Activated T-helper 9 cell treated with anti-CD3 and anti-CD28 coated beads, Interleukin-2, amount 50 U/mL, for 16 hours (primary cell): ENCODE measurements at regions not wholly inside any gene's neighbourhood (a gene's known extent, or its start where the extent isn't known, plus 50 kb on each side); places are given as distances from the start of the nearest gene placed in this dataset.

Source experiments
- DNase-seq: peaks from one replicate; pipeline ENCODE4 v3.0.0-alpha.2; 2020; ENCODE audit warnings: low read depth

DNA sequence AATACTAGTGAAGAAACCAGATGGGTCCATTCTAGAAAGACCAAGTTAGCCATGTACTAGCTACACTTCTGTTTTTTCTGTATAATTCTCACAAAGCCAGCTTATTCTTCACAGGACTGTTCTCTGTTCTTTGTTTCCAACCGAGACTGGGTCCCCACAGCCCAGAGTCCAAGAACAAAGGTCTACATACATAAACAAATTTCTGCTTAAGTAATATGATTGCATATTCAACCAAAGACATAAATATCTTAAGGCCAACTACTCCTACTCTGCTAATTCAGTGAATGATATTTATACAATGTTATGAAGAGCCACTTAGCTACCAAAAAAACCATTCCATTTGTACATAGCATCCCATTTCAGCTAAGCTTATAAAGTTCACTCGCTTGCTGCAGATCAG lies 299.8 kb upstream of the CCDC54 start:
- DNase-seq = no peak

DNA sequence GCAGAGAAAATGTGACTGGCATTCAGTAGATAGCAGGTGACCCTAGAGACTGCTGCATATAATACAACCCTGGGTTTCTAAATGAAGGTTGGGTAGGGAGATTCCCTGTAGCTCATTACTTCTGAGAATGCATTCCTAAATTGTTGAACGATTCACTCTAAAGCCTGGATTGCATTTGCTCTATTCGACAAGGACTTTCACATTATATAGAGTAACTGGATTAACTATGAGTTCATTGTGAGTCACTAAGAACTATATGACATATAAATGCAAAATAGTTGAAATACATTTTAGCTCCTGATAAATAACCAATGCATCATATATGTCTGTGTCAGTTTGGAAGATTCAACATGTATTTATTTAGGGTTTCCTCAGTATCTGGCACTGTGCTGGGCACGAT lies 294.7 kb upstream of the CCDC54 start:
- DNase-seq = no peak

DNA sequence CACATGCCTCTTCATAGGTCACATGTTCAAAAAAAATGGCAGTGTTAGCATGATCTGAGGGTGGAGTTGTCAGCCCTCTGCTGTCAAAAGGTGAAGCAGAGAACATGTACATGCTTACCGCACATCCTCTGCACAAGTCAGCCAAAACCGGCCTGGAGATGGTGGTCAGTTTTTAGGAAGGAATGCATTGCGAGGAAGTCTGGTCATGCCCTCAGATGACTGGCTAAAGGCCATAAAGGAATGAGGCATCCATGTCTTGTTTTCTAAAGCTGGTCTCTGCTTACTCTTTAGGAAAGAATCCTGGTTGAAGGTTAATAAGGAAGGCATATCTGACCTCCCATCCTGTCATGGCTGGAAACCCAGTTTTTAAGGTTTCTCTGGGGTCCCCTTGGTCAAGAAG lies 292.0 kb upstream of the CCDC54 start:
- DNase-seq = no peak

DNA sequence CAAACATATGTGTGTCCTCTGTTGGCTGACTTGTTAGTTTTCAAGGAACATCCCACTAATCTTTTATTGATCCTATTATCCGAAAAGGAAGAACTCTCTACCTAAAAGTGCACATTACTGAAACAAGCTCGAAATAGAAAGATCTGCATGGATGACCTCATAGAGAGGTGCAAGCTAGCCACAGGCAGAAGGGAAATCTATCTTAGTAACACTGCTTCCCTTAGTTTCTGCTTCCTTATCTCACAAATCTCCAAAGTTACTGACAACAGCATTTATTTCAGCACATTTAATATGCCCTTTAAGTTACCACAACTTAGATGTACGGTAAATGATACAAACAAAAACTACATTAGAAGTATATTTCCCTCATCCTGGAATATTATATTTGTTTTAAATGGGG lies 285.1 kb upstream of the CCDC54 start:
- DNase-seq = no peak

DNA sequence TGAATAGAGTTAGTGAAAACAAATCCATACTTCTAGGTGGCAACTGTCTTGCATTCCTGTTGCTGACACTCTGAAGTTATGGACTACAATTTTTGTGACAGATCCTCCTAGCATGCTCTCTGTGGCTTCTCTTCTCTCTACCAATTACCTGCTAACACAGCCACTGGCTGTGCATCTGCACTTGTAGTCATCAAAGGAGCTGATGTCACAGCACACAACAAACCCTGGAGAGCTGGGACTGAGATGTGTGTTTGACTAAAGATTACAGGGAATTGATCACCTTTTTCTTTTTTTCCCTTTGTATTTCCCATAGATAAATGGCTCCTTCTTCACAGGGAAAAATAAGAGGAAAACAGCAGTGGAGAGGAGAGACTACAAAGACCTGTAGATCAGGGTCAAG lies 278.4 kb upstream of the CCDC54 start:
- no peak for DNase-seq

DNA sequence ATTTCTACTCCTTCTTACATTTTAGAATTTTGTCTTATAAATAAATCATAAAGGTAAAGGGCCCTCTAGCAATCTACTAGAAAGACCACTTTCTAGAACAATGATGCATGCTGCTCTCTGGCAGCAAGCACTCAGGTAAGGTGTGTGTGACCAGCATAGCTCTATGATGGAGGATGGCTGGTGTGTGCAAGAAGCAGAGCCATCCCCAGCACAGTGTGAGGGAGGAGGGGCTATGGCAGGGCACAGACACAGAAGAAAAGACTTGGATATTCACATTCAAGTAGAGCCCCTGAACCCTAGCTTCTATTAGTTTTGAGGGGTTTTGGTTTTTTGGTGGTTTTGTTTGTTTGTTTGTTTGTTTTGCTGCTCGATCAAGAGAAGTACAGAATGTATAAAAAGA lies 277.1 kb upstream of the CCDC54 start:
- no peak for DNase-seq

DNA sequence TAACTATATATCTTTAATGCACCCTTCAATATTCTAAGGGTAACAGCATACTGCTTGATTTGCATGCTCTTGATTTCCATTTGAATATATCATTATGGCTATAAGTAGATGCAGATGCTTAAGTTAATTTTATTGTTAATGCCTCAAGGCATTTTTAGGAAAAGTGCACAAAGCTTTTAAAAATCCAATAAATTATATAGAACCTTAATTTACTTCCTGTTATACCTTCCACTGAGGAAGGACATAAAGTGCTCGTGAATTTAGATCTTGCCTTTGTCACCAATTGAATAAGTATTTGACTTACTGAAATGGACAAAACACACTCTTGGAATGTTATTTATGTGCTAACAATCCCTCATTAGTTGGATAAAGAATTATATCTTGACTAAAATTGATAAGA lies 276.7 kb upstream of the CCDC54 start:
- no peak for DNase-seq

DNA sequence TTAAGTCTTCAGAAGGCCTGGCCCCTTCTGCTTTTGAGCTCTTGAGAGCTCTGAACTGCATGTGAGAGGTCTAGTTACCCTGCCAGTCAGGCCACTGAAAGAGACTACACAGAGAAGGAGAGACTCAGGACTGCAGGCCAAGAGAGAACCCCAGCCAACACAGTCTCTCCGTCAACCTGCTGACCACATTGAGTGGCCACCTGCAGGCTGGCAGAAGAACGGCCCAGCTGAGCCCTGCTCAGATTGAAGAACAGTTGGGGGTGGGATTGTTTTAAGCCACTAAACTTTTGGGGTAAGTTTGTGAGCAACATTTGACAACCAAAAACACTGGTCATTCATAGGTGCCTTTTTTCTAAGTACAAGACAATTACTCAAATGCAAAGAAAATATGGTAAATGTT lies 273.5 kb upstream of the CCDC54 start:
- no peak for DNase-seq

DNA sequence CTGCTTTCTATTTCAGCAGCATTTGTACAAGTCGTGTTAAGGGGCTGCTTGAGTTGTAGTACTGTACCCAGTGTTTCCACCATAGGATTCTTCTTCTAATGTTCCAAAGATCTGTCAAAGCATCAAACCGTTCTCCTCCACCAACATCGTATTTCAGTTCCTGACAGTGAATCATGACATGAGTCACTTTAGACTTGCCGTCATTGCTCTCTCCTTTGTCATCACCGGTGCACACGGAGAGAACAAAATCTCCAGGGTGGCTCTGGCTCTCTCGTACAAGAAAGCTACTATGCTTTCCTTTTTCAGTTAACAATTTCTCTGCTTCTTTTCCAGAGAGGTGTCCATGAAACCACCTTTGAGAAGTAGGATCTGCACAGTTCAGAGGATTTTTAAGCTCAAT lies 270.9 kb upstream of the CCDC54 start:
- no peak for DNase-seq

DNA sequence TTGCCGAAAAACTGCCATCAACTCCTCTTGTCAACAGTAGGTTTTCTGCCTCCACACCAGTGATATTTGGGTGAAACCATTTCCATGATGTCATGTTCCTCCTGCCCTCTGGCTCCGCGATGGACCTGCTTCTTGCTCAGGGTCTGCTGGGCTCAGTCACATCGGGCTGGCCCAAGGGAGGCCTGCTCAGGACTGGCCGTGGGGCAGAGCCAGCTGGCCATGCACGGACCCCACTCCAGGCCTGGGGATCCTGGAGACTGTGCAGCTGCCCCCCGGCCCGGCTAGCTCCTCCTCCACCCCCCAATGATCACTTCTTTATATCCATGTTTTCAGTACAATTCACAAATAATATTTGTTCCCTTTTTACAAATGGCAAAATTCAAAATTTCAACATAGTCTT lies 270.3 kb upstream of the CCDC54 start:
- DNase-seq = no peak

DNA sequence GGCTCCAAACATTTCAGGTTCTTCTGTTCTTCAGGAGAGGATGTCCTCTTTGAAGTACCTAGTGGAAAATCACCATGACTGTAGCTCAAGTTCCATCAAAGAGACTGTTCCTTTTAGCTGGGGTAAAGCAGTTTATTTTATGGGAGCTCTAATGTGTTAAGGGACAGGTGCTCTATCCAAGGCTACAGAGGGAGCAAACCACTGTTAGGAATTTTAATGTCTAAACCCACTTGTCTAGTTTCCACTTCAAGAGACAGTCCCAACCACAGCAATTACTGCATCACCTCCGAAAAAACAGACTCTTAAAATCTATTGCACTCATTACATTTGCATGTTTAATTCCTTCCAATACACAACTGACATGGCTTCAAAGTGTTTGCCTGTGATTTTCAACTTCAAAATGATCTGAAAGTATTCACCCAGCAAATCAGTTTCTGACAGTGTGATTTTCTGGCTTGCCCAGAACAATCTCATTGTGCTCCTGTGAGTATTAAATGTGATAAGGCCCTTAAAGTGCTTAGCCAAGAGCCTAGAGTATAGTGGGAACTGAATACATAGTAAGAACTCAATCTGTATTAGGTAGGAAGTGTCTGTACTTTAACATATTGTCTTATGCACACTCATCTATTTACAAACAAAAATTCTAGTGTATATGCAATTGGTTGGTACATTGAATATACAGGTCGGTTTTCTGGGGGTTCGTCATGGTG lies 266.5 kb upstream of the CCDC54 start:
- no peak for DNase-seq

DNA sequence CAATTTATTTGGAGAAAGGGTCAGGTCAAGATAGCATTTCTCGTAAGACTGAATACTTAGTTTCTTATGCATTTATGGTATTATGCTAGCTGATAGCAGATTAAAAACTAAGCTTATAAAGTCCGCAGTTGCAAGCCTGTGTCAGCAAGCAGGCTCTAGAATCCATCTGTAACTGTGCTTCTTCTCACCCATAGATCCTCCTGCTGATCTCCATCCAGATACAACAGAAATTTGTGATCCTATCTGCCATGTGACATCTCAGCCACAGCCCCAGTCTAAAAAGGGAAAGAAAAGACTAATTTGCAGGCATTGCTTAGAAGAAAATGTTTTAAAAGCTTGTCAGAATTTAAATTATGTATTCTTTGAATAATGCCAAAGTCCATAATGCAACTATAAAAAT lies 265.4 kb upstream of the CCDC54 start:
- DNase-seq = no peak

DNA sequence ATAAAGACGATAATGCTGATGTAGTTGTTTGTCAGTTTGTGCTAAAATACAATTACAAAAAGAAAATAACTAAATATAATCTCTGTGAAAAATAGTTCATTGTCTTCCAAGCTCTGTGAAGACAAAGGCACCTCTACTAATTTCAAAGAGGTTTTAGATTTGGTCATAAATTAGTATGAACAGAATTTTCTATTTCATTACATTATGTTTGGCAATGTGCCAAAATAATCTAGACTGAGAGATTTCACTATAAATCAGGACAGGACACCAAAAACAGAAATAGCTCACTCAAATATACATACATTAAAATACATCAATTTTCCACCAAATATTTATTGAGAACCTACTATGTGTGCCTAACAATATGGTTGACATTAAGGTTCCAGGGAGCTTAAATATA lies 264.9 kb upstream of the CCDC54 start:
- no peak for DNase-seq

DNA sequence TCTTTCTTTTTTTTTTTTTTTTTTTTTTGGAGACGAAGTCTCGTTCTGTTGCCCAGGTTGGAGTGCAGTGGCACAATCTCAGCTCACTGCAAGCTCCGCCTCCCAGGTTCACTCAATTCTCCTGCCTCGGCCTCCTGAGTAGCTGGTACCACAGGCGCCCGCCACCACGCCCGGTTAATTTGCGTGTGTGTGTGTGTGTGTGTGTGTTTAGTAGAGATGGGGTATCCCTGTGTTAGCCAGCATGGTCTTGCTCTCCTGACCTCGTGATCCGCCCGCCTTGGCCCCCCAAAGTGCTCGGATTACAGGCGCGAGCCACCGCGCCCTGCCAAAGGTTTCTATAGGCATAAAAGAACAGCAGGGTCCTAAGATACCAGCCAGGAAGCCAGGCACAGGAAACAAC lies 261.0 kb upstream of the CCDC54 start:
- no peak for DNase-seq

DNA sequence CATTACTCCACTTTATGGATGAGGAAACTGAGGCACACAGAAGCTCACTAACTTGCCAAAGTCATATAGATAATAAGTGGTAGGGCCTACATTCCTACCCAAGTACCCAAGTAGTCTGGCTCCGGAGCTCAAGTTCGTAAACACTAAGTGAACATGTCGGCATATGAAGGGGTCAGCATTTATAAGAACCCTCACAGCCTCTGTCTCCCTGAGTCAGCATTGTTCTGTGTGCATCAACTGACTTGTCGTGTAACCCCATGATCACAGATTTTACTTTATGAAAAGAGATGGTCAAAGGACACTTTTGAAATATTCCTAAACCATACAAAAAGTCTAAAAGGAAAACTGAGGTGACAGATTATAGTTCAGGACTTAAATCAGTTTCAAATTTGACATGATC lies 260.1 kb upstream of the CCDC54 start:
- no peak for DNase-seq

DNA sequence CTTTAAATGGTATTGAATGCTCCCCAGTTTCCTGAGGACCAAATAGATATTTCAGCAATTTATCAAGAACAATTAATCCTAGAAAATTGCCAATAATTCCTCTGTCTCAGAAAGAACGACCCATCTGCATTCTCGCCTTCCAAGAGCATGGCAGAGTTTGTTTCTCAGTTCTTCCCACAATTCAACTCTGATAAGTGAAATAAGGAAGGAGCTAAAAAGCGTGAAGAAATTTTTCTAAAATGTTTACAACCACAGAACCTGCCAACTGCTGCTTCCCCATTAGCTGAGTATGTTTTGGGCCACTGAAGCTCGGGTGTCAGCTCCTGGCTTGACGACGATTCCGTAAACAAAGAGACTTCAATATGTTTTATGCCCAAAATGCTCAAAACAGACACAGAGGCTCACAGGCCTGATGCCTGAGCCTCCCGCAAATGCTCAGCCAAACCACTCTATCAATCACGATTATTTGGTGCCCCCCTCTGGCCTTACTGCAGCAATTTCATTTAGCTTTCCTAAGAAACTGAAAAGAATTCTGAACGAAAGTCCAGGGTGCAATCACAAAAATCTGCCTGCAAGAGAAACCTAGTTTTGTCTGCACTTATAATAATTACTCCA lies 259.2 kb upstream of the CCDC54 start:
- no peak for DNase-seq

DNA sequence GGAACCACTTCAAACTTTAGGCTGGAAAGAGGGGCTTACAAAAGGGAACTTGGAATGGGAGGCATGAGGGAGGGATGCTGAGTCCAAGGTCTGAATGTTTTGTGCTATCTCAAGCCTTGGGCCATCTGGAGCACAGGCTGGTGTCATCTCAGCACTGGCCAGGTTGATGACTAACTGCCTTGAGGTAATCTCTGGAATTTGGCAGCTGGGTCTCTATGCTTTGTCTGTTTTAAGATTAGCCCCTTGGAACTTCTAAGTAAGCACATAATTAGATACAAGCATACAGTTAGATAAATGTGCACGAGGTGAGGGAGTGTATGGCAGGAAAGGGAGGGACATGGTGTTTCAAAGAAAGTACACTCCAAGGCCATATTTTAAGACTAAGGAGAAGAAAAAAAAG lies 252.4 kb upstream of the CCDC54 start:
- no peak for DNase-seq

DNA sequence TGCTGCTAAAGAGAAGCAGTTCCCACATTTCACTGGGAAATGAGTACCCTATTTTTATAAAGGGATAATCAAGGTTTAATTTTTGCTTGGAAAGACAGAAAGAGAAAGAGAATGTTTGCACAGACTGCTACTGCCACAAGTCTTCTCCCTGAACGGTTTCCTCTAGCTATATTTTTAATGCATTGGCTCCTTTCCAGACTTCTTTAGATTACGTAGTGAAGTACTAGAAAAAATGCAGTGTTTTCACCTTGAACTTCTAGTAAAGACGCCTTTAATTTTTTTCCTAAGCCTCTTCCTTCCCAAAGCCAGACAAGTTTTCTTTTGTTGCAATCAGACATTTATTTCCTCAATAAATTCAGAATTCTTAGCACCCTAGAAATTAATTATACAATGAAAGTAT lies 248.3 kb upstream of the CCDC54 start:
- DNase-seq = no peak

DNA sequence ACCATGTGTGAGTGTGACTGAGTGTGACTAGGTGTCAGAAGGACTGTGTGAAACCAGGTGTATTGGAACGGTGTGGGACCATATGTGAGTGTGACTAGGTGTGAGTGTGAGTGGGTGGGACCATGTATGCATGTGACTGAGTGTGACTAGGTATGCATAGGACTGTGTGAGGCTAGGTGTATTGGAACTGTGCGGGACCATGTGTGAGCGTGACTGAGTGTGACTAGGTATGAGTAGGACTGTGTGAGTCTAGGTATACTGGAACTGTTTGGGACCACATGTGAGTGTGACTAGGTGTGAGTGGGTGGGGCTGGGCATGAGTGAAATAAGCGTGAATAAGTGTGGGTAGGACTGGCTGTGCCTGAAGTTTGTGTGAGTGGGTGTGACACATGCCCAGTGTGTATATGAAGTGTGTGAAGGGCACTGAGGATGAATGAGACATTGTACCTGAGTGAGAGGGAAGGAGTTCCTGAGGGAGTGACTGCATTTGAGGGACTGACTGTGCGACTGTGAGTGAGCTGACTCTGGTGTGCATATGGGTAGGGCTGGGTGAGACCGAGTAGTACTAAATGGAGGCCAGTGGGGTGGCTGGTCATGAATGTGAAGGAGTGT lies 247.0 kb upstream of the CCDC54 start:
- DNase-seq = no peak

DNA sequence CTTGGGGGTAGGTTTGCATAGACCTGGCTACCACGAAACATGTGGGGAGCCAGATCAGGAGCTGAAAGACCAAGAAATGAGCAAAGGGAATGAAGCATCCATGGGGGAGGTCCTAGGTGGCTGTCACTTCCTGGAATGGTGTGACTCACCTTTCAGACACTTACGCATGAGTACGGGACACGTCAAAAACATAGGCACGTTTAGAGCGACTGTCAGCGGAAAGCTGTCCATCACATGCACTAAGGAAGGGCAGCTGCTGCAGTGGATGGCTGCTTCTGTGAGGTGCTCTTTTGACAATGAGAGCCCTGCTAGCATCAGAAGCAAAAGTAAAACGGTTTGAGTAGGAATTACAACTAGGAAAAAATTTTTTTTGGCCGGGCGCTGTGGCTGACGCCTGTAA lies 244.6 kb upstream of the CCDC54 start:
- DNase-seq = no peak

DNA sequence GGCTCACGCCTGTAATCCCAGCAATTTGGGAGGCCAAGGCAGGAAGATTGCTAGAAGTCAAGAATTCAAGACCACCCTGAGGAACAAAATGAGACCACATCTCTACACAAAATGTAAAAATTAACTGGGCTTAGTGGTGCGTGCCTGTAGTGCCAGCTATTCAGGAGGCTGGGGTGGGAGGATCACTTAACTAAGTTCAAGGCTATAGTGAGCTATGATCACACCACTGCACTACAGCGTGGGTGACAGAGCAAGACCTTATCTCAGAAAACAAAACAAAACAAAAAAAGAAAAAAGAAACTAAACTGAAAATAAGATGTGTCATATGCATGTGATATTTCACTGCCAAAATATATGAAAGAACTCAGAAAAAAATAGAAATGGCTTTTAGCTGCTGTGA lies 243.3 kb upstream of the CCDC54 start:
- no peak for DNase-seq

DNA sequence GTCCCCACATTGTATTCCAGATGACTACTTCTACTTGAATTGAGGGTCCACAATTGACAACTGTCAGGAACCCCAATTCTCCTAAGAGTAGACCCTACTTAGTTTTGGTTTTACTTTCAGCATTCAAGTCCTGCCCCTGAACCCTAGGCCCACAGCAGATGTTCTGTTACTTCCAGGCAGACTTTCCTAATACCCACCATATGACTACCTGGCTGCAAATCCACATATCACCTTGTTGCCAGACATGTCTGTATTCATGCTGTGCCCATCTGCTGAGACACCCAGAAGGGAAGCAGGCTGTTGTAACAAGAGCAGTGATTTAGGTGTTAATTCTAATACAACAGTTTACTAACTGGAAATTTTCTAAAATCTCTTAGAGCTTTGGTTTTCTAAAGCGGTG lies 235.1 kb upstream of the CCDC54 start:
- no peak for DNase-seq

DNA sequence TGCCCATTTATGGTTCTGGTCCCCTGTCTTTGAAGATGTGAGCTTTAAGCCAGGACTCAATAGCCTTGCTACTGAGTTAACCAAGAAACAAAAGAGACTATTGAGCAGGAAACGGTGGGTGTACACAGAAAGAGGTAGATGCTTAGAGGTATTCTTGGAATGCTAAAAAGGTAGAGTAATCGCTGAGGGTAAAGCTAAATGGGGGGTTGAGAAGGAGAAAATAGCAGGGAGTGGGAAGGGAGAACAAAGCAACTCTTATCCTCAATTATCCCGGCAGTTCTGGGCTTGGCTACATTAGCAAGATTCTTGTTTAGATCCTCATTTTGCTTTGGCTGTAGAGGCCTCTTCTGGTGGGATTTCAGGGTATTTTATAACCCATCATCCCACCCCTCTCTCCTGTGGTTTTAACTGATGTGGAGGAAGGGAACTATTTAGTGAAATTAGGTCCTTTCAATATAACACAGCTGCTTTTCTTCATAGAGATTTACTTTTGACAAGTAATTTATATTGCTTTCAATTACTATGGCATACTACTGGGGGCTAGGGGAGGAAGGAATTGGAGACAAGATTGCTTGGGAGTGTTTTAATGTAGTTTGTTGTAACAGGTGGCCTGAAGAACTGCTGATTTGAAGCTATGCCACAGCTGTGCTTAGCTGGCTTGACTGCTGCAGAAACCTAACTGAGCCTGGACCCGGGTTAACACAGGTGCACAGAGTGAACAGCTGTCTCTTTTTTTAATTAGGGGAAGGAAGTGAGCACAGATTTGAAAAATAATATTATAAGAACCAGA lies 234.3 kb upstream of the CCDC54 start:
- DNase-seq = no peak
